HCT116 (cell line): ENCODE measurements at regions not wholly inside any gene's neighbourhood (a gene's known extent, or its start where the extent isn't known, plus 50 kb on each side); places are given as distances from the start of the nearest gene placed in this dataset.

Experiments
- ATAC-seq: fragments of 200-7000 bp; cut with Tn5 transposase; 2 replicates; pipeline ENCODE4 v1.9.1; 2020; ENCODE audit warnings: mild to moderate bottlenecking, moderate library complexity
- BruUV-seq: library from RNA; stranded (reverse); fragments of 400-500 nt; replicated peaks from 2 replicates; lab custom pipeline; 2021; lab: Mats Ljungman, UMichigan
- CTCF ChIA-PET: fragments of 300-600 bp; sonication (Branson Sonifier 250); formaldehyde crosslinking; loops from one replicate; lab custom pipeline; 2021; ENCODE audit warnings: antibody characterized with exemption; lab: Charles Lee
- POLR2A ChIA-PET: fragments of 300-600, 350-600 bp; sonication (Branson Sonifier 250); formaldehyde crosslinking; loops from one replicate; lab custom pipeline; 2021; ENCODE audit warnings: antibody characterized with exemption; lab: Charles Lee
- RAD21 ChIA-PET, 2 experiments: fragments of 300-600 bp; sonication (Branson Sonifier 250); formaldehyde crosslinking; loops; one replicate each; lab custom pipeline; 2023; ENCODE audit warnings: low total read pairs in 2 of 2; ENCODE audit not compliant: uncharacterized antibody in 2 of 2, unreplicated experiment in 2 of 2, low non-redundant PET in 1 of 2; lab: Charles Lee
- DNase-seq: peaks from one replicate; pipeline ENCODE4 v3.0.0-alpha.2; 2010; ENCODE audit warnings: low read depth, low spot score
- H2AFZ ChIP-seq: fragments of 200-600 bp; shearing (Covaris generic), sonication (generic); 2 replicates; pipeline ENCODE4 v1.6.1; 2017; ENCODE audit warnings: low read depth, mixed run types, mixed read lengths, antibody characterized with exemption, low read length; ENCODE audit not compliant: poor library complexity, severe bottlenecking
- H3K27ac ChIP-seq: 2 replicates; pipeline ENCODE4 v1.5.1; 2012; ENCODE audit warnings: low read depth, low read length
- H3K27me3 ChIP-seq: fragments of 200-600 bp; sonication (generic); 2 replicates; pipeline ENCODE4 v1.6.1; 2016; ENCODE audit warnings: mixed run types, low read length, mixed read lengths; ENCODE audit not compliant: insufficient read depth
- H3K36me3 ChIP-seq, 2 experiments: fragments of 200-500 bp in 1 of 2; fragments of 200-600 bp in 1 of 2; sonication (Bioruptor generic) in 1 of 2; sonication (generic) in 1 of 2; 2 replicates each; pipeline versions ENCODE4 v1.5.1 to v1.6.1; 2014 to 2016; ENCODE audit warnings: low read length in 2 of 2, inconsistent platforms in 1 of 2, mixed read lengths in 1 of 2, mixed run types in 1 of 2; ENCODE audit not compliant: insufficient read depth in 2 of 2, control insufficient read depth in 1 of 2
- H3K4me1 ChIP-seq, 2 experiments: fragments of 200-600 bp in 1 of 2; sonication (generic) in 1 of 2; 2 replicates each; pipeline versions ENCODE4 v1.5.1 to v1.6.1; 2012 to 2017; ENCODE audit warnings: low read length in 2 of 2, inconsistent platforms in 1 of 2, mild to moderate bottlenecking in 1 of 2, mixed read lengths in 1 of 2, mixed run types in 1 of 2, moderate library complexity in 1 of 2; ENCODE audit not compliant: insufficient read depth in 2 of 2, control insufficient read depth in 1 of 2
- H3K4me2 ChIP-seq: fragments of 200-600 bp; sonication (generic); 2 replicates; pipeline ENCODE4 v1.6.1; 2017; ENCODE audit warnings: mixed run types, low read length, mixed read lengths
- H3K4me3 ChIP-seq, 2 experiments: fragments of 200-600 bp in 1 of 2; sonication (generic) in 1 of 2; replicated peaks in 1 of 2; 2 replicates each; pipeline ENCODE4 v1.5.1; 2011 to 2016; ENCODE audit warnings: low read length in 2 of 2, control low read depth in 1 of 2, low read depth in 1 of 2, mild to moderate bottlenecking in 1 of 2, mixed read lengths in 1 of 2, mixed run types in 1 of 2
- H3K79me2 ChIP-seq: fragments of 200-600 bp; sonication (generic); 2 replicates; pipeline ENCODE4 v1.6.1; 2017; ENCODE audit warnings: mild to moderate bottlenecking, mixed run types, low read length, moderate library complexity, mixed read lengths; ENCODE audit not compliant: insufficient read depth
- H3K9ac ChIP-seq: fragments of 200-600 bp; sonication (generic); 2 replicates; pipeline ENCODE4 v1.6.1; 2016; ENCODE audit warnings: low read length, mixed read lengths
- H3K9me2 ChIP-seq: fragments of 200-600 bp; sonication (generic), shearing (Covaris generic); 2 replicates; pipeline ENCODE4 v1.6.1; 2017; ENCODE audit warnings: mixed run types, mild to moderate bottlenecking, moderate library complexity; ENCODE audit not compliant: insufficient read depth
- H3K9me3 ChIP-seq, 2 experiments: fragments of 200-500 bp in 1 of 2; fragments of 200-600 bp in 1 of 2; sonication (Bioruptor generic) in 1 of 2; sonication (generic) in 1 of 2; 2 replicates each; pipeline ENCODE4 v1.6.1; 2014 to 2017; ENCODE audit warnings: low read length in 2 of 2, mixed read lengths in 2 of 2, inconsistent platforms in 1 of 2, low read depth in 1 of 2, mild to moderate bottlenecking in 1 of 2, mixed run types in 1 of 2, moderate library complexity in 1 of 2; ENCODE audit not compliant: control insufficient read depth in 1 of 2, insufficient read depth in 1 of 2
- H4K20me1 ChIP-seq: fragments of 200-600 bp; sonication (generic), shearing (Covaris generic); 2 replicates; pipeline ENCODE4 v1.6.1; 2017; ENCODE audit warnings: mixed run types, mild to moderate bottlenecking, moderate library complexity; ENCODE audit not compliant: insufficient read depth
- CEBPB ChIP-seq: IDR thresholded peaks from 2 replicates; pipeline ENCODE4 v1.6.1; 2012; ENCODE audit warnings: low read depth
- EGR1 ChIP-seq: IDR thresholded peaks from 2 replicates; pipeline ENCODE4 v1.6.1; 2012; ENCODE audit warnings: low read depth
- ELF1 ChIP-seq: IDR thresholded peaks from 2 replicates; pipeline ENCODE4 v1.6.1; 2012; ENCODE audit warnings: low read depth, borderline replicate concordance
- EZH2 ChIP-seq: fragments of 200-600 bp; sonication (generic); IDR thresholded peaks from 2 replicates; pipeline ENCODE4 v1.6.1; 2017; ENCODE audit warnings: antibody characterized with exemption, mixed run types
- EZH2phosphoT487 ChIP-seq: fragments of 200-600 bp; IDR thresholded peaks from 2 replicates; pipeline ENCODE4 v1.6.1; 2018; ENCODE audit warnings: antibody characterized with exemption, borderline replicate concordance
- JUND ChIP-seq: IDR thresholded peaks from 2 replicates; pipeline ENCODE4 v1.6.1; 2012
- POLR2A ChIP-seq: IDR thresholded peaks from 2 replicates; pipeline ENCODE4 v1.7.0; 2011; ENCODE audit warnings: borderline replicate concordance; ENCODE audit not compliant: insufficient read depth, insufficient read length; ENCODE audit errors: extremely low read depth
- REST ChIP-seq: IDR thresholded peaks from 2 replicates; pipeline ENCODE4 v1.6.1; 2012; ENCODE audit warnings: low read depth
- SIN3A ChIP-seq: IDR thresholded peaks from 2 replicates; pipeline ENCODE4 v1.6.1; 2012; ENCODE audit warnings: low read depth
- TCF7L2 ChIP-seq: IDR thresholded peaks from 2 replicates; pipeline ENCODE4 v1.7.0; 2011; ENCODE audit warnings: borderline replicate concordance, inconsistent platforms; ENCODE audit not compliant: insufficient read depth, insufficient read length; ENCODE audit errors: extremely low read depth
- YY1 ChIP-seq: IDR thresholded peaks from 2 replicates; pipeline ENCODE4 v1.6.1; 2011; ENCODE audit warnings: low read length, low read depth, moderate library complexity, mild to moderate bottlenecking; ENCODE audit not compliant: insufficient replicate concordance; ENCODE audit errors: extremely low read depth
- ZBTB33 ChIP-seq: IDR thresholded peaks from 2 replicates; pipeline ENCODE4 v1.6.1; 2011; ENCODE audit warnings: mild to moderate bottlenecking, low read length, moderate library complexity; ENCODE audit not compliant: insufficient replicate concordance; ENCODE audit errors: extremely low read depth
- ZNF274 ChIP-seq: fragments of 200-500 bp; sonication (Bioruptor generic); IDR thresholded peaks from 2 replicates; pipeline ENCODE4 v1.6.1; 2014; ENCODE audit warnings: mild to moderate bottlenecking, low read depth, low read length, inconsistent platforms
- intact Hi-C: fragments of 100-400 bp; cut with micrococcal nuclease; formaldehyde crosslinking; loops from 2 replicates; pipeline ENCODE4 v1.10.0; 2022
- TF ChIP-seq, protein P1 (sequence below), 3 experiments: fragments of 200-600 bp in 1 of 3; sonication (generic) in 1 of 3; IDR thresholded peaks in 2 of 3; conservative IDR thresholded peaks in 1 of 3; 2 replicates each; pipeline ENCODE4 v1.5.1; 2012 to 2017; ENCODE audit warnings: low read depth in 2 of 3, low read length in 2 of 3, antibody characterized with exemption in 1 of 3, borderline replicate concordance in 1 of 3, control low read depth in 1 of 3, mild to moderate bottlenecking in 1 of 3, mixed read lengths in 1 of 3, mixed run types in 1 of 3, moderate library complexity in 1 of 3; ENCODE audit not compliant: insufficient read depth in 1 of 3
- TF ChIP-seq, protein P2 (sequence below): IDR thresholded peaks from 2 replicates; pipeline ENCODE4 v1.6.1; 2012
- TF ChIP-seq, protein P3 (sequence below): IDR thresholded peaks from 2 replicates; pipeline ENCODE4 v1.6.1; 2012

- no peak overlapping the region for H3K4me2 ChIP-seq
- ChIA-PET POLR2A (no interaction called here), RAD21 (no interaction called here), CTCF (interaction anchor here (1.0 kb wide), 1 partner anchor 15 kb away, joined by 5 read pairs; no protein-coding TSS in a partner anchor)
- intact Hi-C loops = no loop called here
- BruUV-seq = no TSS peak
- no peaks in the 10 kb centered on the region for H3K27me3 ChIP-seq
- H3K27ac ChIP-seq = no peak overlapping the region
- H4K20me1 ChIP-seq = no peaks in the 10 kb centered on the region
- ATAC-seq (no peak), DNase-seq (no peak)
- H3K9ac ChIP-seq = no peak overlapping the region
- H3K4me3 ChIP-seq = no peak overlapping the region
- H3K9me3 ChIP-seq = no peaks in the 10 kb centered on the region
- H3K4me1 ChIP-seq = no peaks in the 10 kb centered on the region
- no peaks in the 10 kb centered on the region for H3K9me2 ChIP-seq
- H2AFZ ChIP-seq = no peak overlapping the region
- H3K79me2 ChIP-seq = no peaks in the 10 kb centered on the region
- no peak for TF ChIP-seq POLR2A
- TF ChIP-seq, protein P1, sequence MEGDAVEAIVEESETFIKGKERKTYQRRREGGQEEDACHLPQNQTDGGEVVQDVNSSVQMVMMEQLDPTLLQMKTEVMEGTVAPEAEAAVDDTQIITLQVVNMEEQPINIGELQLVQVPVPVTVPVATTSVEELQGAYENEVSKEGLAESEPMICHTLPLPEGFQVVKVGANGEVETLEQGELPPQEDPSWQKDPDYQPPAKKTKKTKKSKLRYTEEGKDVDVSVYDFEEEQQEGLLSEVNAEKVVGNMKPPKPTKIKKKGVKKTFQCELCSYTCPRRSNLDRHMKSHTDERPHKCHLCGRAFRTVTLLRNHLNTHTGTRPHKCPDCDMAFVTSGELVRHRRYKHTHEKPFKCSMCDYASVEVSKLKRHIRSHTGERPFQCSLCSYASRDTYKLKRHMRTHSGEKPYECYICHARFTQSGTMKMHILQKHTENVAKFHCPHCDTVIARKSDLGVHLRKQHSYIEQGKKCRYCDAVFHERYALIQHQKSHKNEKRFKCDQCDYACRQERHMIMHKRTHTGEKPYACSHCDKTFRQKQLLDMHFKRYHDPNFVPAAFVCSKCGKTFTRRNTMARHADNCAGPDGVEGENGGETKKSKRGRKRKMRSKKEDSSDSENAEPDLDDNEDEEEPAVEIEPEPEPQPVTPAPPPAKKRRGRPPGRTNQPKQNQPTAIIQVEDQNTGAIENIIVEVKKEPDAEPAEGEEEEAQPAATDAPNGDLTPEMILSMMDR (IDR thresholded peaks at IDR 0.05 in 2 of 3, conservative IDR thresholded peaks at IDR 0.05 in 1 of 3; ENCODE audit: borderline replicate concordance in 1 of 3, insufficient read depth in 1 of 3, low read depth in 2 of 3, low read length in 2 of 3) = no peak
- no peak for TF ChIP-seq ZBTB33
- TF ChIP-seq EZH2 = no peak
- TF ChIP-seq CEBPB = no peak
- no peak for TF ChIP-seq REST
- TF ChIP-seq TCF7L2 = no peak
- TF ChIP-seq ZNF274 = no peak
- TF ChIP-seq, protein P2, sequence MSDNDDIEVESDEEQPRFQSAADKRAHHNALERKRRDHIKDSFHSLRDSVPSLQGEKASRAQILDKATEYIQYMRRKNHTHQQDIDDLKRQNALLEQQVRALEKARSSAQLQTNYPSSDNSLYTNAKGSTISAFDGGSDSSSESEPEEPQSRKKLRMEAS = no peak
- no peak for TF ChIP-seq EZH2phosphoT487
- TF ChIP-seq YY1 = no peak
- TF ChIP-seq SIN3A = no peak
- no peak for TF ChIP-seq ELF1
- TF ChIP-seq, protein P3, sequence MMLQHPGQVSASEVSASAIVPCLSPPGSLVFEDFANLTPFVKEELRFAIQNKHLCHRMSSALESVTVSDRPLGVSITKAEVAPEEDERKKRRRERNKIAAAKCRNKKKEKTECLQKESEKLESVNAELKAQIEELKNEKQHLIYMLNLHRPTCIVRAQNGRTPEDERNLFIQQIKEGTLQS = no peak
- no peak for TF ChIP-seq EGR1
- no peak for TF ChIP-seq JUND
- no peaks in the 10 kb centered on the region for H3K36me3 ChIP-seq
These were observed 644.9 kb upstream of the PITX2 start for GRCh38 chr4:111267786-111268185.
